Endodermal cell (in vitro differentiated cells): ENCODE measurements at regions not wholly inside any gene's neighbourhood (a gene's known extent, or its start where the extent isn't known, plus 50 kb on each side); places are given as distances from the start of the nearest gene placed in this dataset.

Experiments
- DNase-seq: peaks from one replicate; pipeline ENCODE4 v3.0.0-alpha.2; 2017
- H3K27ac ChIP-seq: 2 replicates; pipeline ENCODE4 v1.5.1; 2013; ENCODE audit warnings: mild to moderate bottlenecking, low read depth, low read length, moderate library complexity
- H3K27me3 ChIP-seq: 2 replicates; pipeline ENCODE4 v1.6.1; 2013; ENCODE audit warnings: mild to moderate bottlenecking, low read length, moderate library complexity; ENCODE audit not compliant: insufficient read depth, control insufficient read depth, poor library complexity, severe bottlenecking
- H3K36me3 ChIP-seq: 2 replicates; pipeline ENCODE4 v1.7.0; 2013; ENCODE audit warnings: mild to moderate bottlenecking, low read length, moderate library complexity; ENCODE audit not compliant: control insufficient read depth, insufficient read depth
- H3K4me1 ChIP-seq: one replicate; pipeline ENCODE4 v1.7.0; 2013; ENCODE audit warnings: low read length; ENCODE audit not compliant: control insufficient read depth, insufficient read depth
- H3K4me3 ChIP-seq: 2 replicates; pipeline ENCODE4 v1.5.1; 2013; ENCODE audit warnings: mild to moderate bottlenecking, low read length, moderate library complexity
- H3K9ac ChIP-seq: 2 replicates; pipeline ENCODE4 v1.6.1; 2013; ENCODE audit warnings: mild to moderate bottlenecking, low read length, moderate library complexity; ENCODE audit not compliant: poor library complexity, severe bottlenecking; ENCODE audit errors: extremely low read depth
- H3K9me3 ChIP-seq: 2 replicates; pipeline ENCODE4 v1.6.1; 2013; ENCODE audit warnings: mild to moderate bottlenecking, low read length, moderate library complexity; ENCODE audit not compliant: control insufficient read depth
- H3K27ac Mint-ChIP-seq: 2 replicates; pipeline ENCODE4 v1.8.0; 2020; ENCODE audit warnings: mixed read lengths
- H3K27me3 Mint-ChIP-seq: 2 replicates; pipeline ENCODE4 v1.8.0; 2021; ENCODE audit warnings: mild to moderate bottlenecking, mixed read lengths; ENCODE audit not compliant: insufficient read depth
- H3K36me3 Mint-ChIP-seq: 2 replicates; pipeline ENCODE4 v1.8.0; 2020; ENCODE audit warnings: low read depth, mixed read lengths
- H3K4me1 Mint-ChIP-seq: 2 replicates; pipeline ENCODE4 v1.8.0; 2020; ENCODE audit warnings: mixed read lengths
- H3K4me3 Mint-ChIP-seq: 2 replicates; pipeline ENCODE4 v1.8.0; 2020; ENCODE audit warnings: mild to moderate bottlenecking, moderate library complexity, mixed read lengths
- H3K9me3 Mint-ChIP-seq: 2 replicates; pipeline ENCODE4 v1.8.0; 2020; ENCODE audit warnings: mild to moderate bottlenecking, mixed read lengths
- WGBS, 2 experiments: methylation state at CpG; one replicate each; pipeline versions ENCODE4 v1.1.5 to v1.1.7; 2013; ENCODE audit warnings: missing lambda C conversion rate in 2 of 2, mixed read lengths in 1 of 2; ENCODE audit not compliant: insufficient coverage in 1 of 2, insufficient read length in 1 of 2; 5-methylcytosine and 5-hydroxymethylcytosine counted together
- TF ChIP-seq, protein P1 (sequence below): fragments of 200-600 bp; sonication (generic); conservative IDR thresholded peaks from 2 replicates; pipeline ENCODE4 v1.5.0; 2021; ENCODE audit warnings: antibody characterized with exemption, mild to moderate bottlenecking

GRCh38 chr10:108072466-108072865 lies 908.0 kb upstream of the SORCS1 start:
- no peak overlapping the region for H3K27ac Mint-ChIP-seq
- Histone ChIP-seq H3K4me1 (no peaks in the 10 kb centered on the region), H3K9ac (no peak overlapping the region), H3K27me3 (peaks cover 4% of the 10 kb centered on the region), H3K27ac (no peak overlapping the region), H3K4me3 (no peak overlapping the region), H3K9me3 (no peaks in the 10 kb centered on the region), H3K36me3 (no peaks in the 10 kb centered on the region)
- H3K9me3 Mint-ChIP-seq: no peaks in the 10 kb centered on the region
- TF ChIP-seq, protein P1, sequence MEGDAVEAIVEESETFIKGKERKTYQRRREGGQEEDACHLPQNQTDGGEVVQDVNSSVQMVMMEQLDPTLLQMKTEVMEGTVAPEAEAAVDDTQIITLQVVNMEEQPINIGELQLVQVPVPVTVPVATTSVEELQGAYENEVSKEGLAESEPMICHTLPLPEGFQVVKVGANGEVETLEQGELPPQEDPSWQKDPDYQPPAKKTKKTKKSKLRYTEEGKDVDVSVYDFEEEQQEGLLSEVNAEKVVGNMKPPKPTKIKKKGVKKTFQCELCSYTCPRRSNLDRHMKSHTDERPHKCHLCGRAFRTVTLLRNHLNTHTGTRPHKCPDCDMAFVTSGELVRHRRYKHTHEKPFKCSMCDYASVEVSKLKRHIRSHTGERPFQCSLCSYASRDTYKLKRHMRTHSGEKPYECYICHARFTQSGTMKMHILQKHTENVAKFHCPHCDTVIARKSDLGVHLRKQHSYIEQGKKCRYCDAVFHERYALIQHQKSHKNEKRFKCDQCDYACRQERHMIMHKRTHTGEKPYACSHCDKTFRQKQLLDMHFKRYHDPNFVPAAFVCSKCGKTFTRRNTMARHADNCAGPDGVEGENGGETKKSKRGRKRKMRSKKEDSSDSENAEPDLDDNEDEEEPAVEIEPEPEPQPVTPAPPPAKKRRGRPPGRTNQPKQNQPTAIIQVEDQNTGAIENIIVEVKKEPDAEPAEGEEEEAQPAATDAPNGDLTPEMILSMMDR: no peak
- DNase-seq: no peak
- H3K27me3 Mint-ChIP-seq: peaks cover 6% of the 10 kb centered on the region
- no peaks in the 10 kb centered on the region for H3K36me3 Mint-ChIP-seq
- WGBS, 2 experiments: 91 to 100% methylated on average over 1 to 3 of the region's 3 CpGs
- H3K4me1 Mint-ChIP-seq: no peaks in the 10 kb centered on the region
- H3K4me3 Mint-ChIP-seq: no peak overlapping the region

DNA sequence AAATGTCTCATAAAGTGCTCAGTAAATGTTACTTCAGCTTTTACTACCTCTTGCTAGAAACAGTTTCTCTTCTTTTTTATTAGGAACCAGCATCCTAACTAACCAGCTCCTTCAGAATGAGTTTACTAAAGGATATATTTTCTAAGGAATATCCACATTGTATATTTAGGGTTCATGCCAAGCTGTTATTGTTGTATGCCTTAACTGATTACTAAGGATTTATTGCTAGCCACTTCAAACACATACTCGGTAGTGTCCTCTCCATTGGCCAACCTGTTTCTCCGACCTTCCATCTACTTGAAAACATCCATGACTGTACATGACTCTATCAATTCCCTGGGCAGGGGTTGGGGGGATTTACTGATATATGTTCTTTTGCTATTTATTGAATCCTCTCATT lies 906.3 kb upstream of the SORCS1 start:
- WGBS, 2 experiments: 92 to 100% methylated on average over 1 to 2 of the region's 2 CpGs
- Histone ChIP-seq H3K27me3 (peaks cover 4% of the 10 kb centered on the region), H3K4me3 (no peak overlapping the region), H3K9me3 (no peaks in the 10 kb centered on the region), H3K27ac (no peak overlapping the region), H3K4me1 (no peaks in the 10 kb centered on the region), H3K9ac (no peak overlapping the region), H3K36me3 (no peaks in the 10 kb centered on the region)
- Mint-ChIP-seq H3K9me3 (peaks cover 2% of the 10 kb centered on the region), H3K27me3 (peaks cover 6% of the 10 kb centered on the region), H3K4me1 (peaks cover 2% of the 10 kb centered on the region), H3K27ac (no peak overlapping the region), H3K36me3 (no peaks in the 10 kb centered on the region), H3K4me3 (no peak overlapping the region)
- no peak for DNase-seq
- TF ChIP-seq, protein P1: no peak

DNA sequence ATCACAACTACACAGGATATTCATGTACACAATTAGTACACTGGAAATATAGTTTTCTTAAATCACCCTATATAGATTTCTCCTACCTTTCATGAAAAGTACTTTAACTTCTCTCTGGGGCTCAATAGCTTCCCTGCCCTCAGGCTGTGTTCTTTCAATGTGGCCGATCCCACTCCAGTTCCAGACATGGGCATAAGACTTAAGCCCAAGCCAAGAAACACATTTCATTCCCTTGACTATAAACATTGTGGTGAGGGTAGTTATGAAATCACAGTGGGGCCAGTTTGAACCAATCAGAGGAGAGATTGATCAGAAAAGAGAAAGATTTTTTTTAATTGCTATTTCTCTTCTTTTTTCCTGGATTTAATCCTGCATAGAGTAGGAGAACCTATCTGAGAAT lies 904.6 kb upstream of the SORCS1 start:
- WGBS, 2 experiments: 86% methylated on average over 1 of the region's 1 CpG; no CpG with 5 or more reads in 1 of the 2 experiments
- H3K36me3 ChIP-seq: no peaks in the 10 kb centered on the region
- TF ChIP-seq, protein P1: no peak
- H3K4me3 Mint-ChIP-seq: no peak overlapping the region
- no peak overlapping the region for H3K9ac ChIP-seq
- H3K4me3 ChIP-seq: no peak overlapping the region
- peaks cover 2% of the 10 kb centered on the region for H3K4me1 Mint-ChIP-seq
- no peak overlapping the region for H3K27ac ChIP-seq
- H3K27me3 Mint-ChIP-seq: peaks cover 19% of the 10 kb centered on the region
- H3K9me3 ChIP-seq: no peaks in the 10 kb centered on the region
- DNase-seq: no peak
- H3K9me3 Mint-ChIP-seq: peaks cover 2% of the 10 kb centered on the region
- no peak overlapping the region for H3K27ac Mint-ChIP-seq
- H3K4me1 ChIP-seq: no peaks in the 10 kb centered on the region
- no peaks in the 10 kb centered on the region for H3K36me3 Mint-ChIP-seq
- peaks cover 19% of the 10 kb centered on the region for H3K27me3 ChIP-seq
